Endothelial cell of umbilical vein (primary cell): ENCODE measurements at regions not wholly inside any gene's neighbourhood (a gene's known extent, or its start where the extent isn't known, plus 50 kb on each side); places are given as distances from the start of the nearest gene placed in this dataset.

ENCODE experiments used
- BruUV-seq: library from RNA; stranded (reverse); fragments of 400-500 nt; replicated peaks from 2 replicates; lab custom pipeline; 2021; lab: Mats Ljungman, UMichigan
- CTCF ChIA-PET: fragments of 300-600, 350-600 bp; sonication (Branson Sonifier 250); formaldehyde crosslinking; loops from one replicate; lab custom pipeline; 2021; ENCODE audit warnings: antibody characterized with exemption, inconsistent platforms; lab: Charles Lee
- POLR2A ChIA-PET: fragments of 300-600, 350-600 bp; sonication (Branson Sonifier 250); formaldehyde crosslinking; loops from one replicate; lab custom pipeline; 2021; ENCODE audit warnings: antibody characterized with exemption, inconsistent platforms; lab: Charles Lee
- DNase-seq: peaks from one replicate; pipeline ENCODE4 v3.0.0-alpha.2; 2011; ENCODE audit warnings: low read depth, low spot score
- FAIRE-seq: peaks from 2 replicates; lab custom pipeline; 2011; peaks lifted over from hg19 to GRCh38; lab: Jason Lieb, UNC
- H2AFZ ChIP-seq: 2 replicates; pipeline ENCODE4 v1.6.0; 2012; ENCODE audit warnings: low read depth, low read length, control low read depth, inconsistent platforms
- H3K27ac ChIP-seq: 2 replicates; pipeline ENCODE4 v1.5.1; 2011; ENCODE audit warnings: low read depth, mild to moderate bottlenecking, control low read depth, low read length, moderate library complexity; ENCODE audit not compliant: insufficient read depth
- H3K27me3 ChIP-seq, 2 experiments: 2 replicates each; pipeline versions ENCODE4 v1.6.0 to v1.6.1; 2011; ENCODE audit warnings: low read length in 2 of 2, mixed read lengths in 1 of 2; ENCODE audit not compliant: control insufficient read depth in 2 of 2, insufficient read depth in 2 of 2
- H3K36me3 ChIP-seq, 2 experiments: 2 replicates in 1 of 2; 3 replicates in 1 of 2; pipeline ENCODE4 v1.5.1; 2011; ENCODE audit warnings: low read length in 2 of 2, mild to moderate bottlenecking in 1 of 2, moderate library complexity in 1 of 2; ENCODE audit not compliant: control insufficient read depth in 2 of 2, insufficient read depth in 2 of 2; ENCODE audit errors: extremely low read depth in 1 of 2
- H3K4me1 ChIP-seq: 3 replicates; pipeline ENCODE4 v1.5.1; 2011; ENCODE audit warnings: mild to moderate bottlenecking, low read length; ENCODE audit not compliant: control insufficient read depth, insufficient read depth; ENCODE audit errors: extremely low read depth
- H3K4me2 ChIP-seq: 2 replicates; pipeline ENCODE4 v1.6.1; 2011; ENCODE audit warnings: low read length, control low read depth, mixed read lengths; ENCODE audit not compliant: insufficient read depth
- H3K4me3 ChIP-seq, 3 experiments: fragments of 200-600 bp in 1 of 3; sonication (generic), shearing (Covaris generic) in 1 of 3; replicated peaks in 1 of 3; 2 replicates each; pipeline ENCODE4 v1.5.1; 2011 to 2016; ENCODE audit warnings: control low read depth in 3 of 3, low read length in 3 of 3, mild to moderate bottlenecking in 2 of 3, inconsistent platforms in 1 of 3, low read depth in 1 of 3, moderate library complexity in 1 of 3; ENCODE audit not compliant: insufficient read depth in 1 of 3
- H3K79me2 ChIP-seq: 2 replicates; pipeline ENCODE4 v1.6.0; 2012; ENCODE audit warnings: low read length, inconsistent platforms; ENCODE audit not compliant: control insufficient read depth, insufficient read depth
- H3K9ac ChIP-seq: replicated peaks from 2 replicates; pipeline ENCODE3; 2011; ENCODE audit warnings: low read length, control low read depth; ENCODE audit not compliant: insufficient read depth; ENCODE audit errors: extremely low read depth
- H3K9me1 ChIP-seq: replicated peaks from 3 replicates; pipeline ENCODE4 v1.6.0; 2011; ENCODE audit warnings: mild to moderate bottlenecking, low read length; ENCODE audit not compliant: control insufficient read depth, insufficient read depth; ENCODE audit errors: extremely low read depth
- H3K9me3 ChIP-seq: replicated peaks from 2 replicates; pipeline ENCODE4 v1.5.1; 2012; ENCODE audit warnings: low read length, inconsistent platforms; ENCODE audit not compliant: control insufficient read depth, insufficient read depth
- H4K20me1 ChIP-seq: replicated peaks from 2 replicates; pipeline ENCODE3; 2011; ENCODE audit warnings: mild to moderate bottlenecking, low read length; ENCODE audit not compliant: control insufficient read depth, insufficient read depth; ENCODE audit errors: extremely low read depth
- CTCF ChIP-seq, 2 donors: IDR thresholded peaks; 1 replicate in 1 of 2; 2 replicates in 1 of 2; pipeline ENCODE4 v1.5.1; 2011; ENCODE audit warnings: low read length in 2 of 2, mild to moderate bottlenecking in 2 of 2, moderate library complexity in 2 of 2, control low read depth in 1 of 2, inconsistent platforms in 1 of 2, low read depth in 1 of 2; ENCODE audit not compliant: insufficient read depth in 1 of 2; ENCODE audit errors: extremely low read depth in 1 of 2
- EZH2 ChIP-seq: IDR thresholded peaks from 2 replicates; pipeline ENCODE4 v1.6.1; 2012; ENCODE audit warnings: borderline replicate concordance, low read depth, mild to moderate bottlenecking, moderate library complexity, low read length, inconsistent platforms; ENCODE audit not compliant: severe bottlenecking
- FOS ChIP-seq: IDR thresholded peaks from 2 replicates; pipeline ENCODE4 v1.6.1; 2011; ENCODE audit warnings: mild to moderate bottlenecking, low read length, moderate library complexity, borderline replicate concordance; ENCODE audit not compliant: insufficient read depth
- GATA2 ChIP-seq: IDR thresholded peaks from 2 replicates; pipeline ENCODE4 v1.7.0; 2011; ENCODE audit warnings: low read depth, mild to moderate bottlenecking, moderate library complexity, mixed read lengths, low read length; ENCODE audit not compliant: insufficient read length, insufficient read depth
- JUN ChIP-seq: IDR thresholded peaks from 2 replicates; pipeline ENCODE4 v1.6.1; 2011; ENCODE audit warnings: borderline replicate concordance, low read depth; ENCODE audit not compliant: insufficient read length, insufficient read depth
- MAX ChIP-seq: IDR thresholded peaks from 2 replicates; pipeline ENCODE4 v1.6.1; 2011; ENCODE audit not compliant: insufficient read depth, insufficient read length
- MYC ChIP-seq: IDR thresholded peaks from one replicate; pipeline ENCODE4 v1.6.1; 2011; ENCODE audit warnings: mild to moderate bottlenecking, low read depth, low read length
- POLR2A ChIP-seq: IDR thresholded peaks from 2 replicates; pipeline ENCODE4 v1.6.1; 2012; ENCODE audit warnings: low read depth, mild to moderate bottlenecking, control low read depth, low read length
- POLR2AphosphoS5 ChIP-seq: IDR thresholded peaks from 2 replicates; pipeline ENCODE4 v1.6.1; 2012; ENCODE audit warnings: low read depth, mild to moderate bottlenecking, control low read depth, low read length, moderate library complexity; ENCODE audit not compliant: insufficient read depth
- dilution Hi-C: fragments of 300-500 bp; cut with MboI; formaldehyde crosslinking; loops from one replicate; pipeline ENCODE4 v1.15.0; 2019; ENCODE audit warnings: low sequenced_read_pairs; ENCODE audit not compliant: extremely low pct_ligation_motif_present
- intact Hi-C: fragments of 100-400 bp; cut with micrococcal nuclease; formaldehyde crosslinking; loops from one replicate; pipeline ENCODE4 v1.10.0; 2022

GRCh38 chr6:159623156-159623555 is 69.9 kb downstream of the SOD2 start:
- Histone ChIP-seq H4K20me1 (no peaks in the 10 kb centered on the region), H3K36me3 (no peaks in the 10 kb centered on the region), H3K4me1 (no peaks in the 10 kb centered on the region), H3K4me2 (no peak overlapping the region), H3K4me3 (no peak overlapping the region), H3K9me1 (no peaks in the 10 kb centered on the region), H3K27me3 (no peaks in the 10 kb centered on the region), H3K27ac (no peak overlapping the region), H2AFZ (no peak overlapping the region), H3K79me2 (no peaks in the 10 kb centered on the region), H3K9ac (no peak overlapping the region), H3K9me3 (no peaks in the 10 kb centered on the region)
- dilution Hi-C loops, result no loop called here
- BruUV-seq, result no TSS peak
- intact Hi-C loops, result no loop called here
- POLR2A ChIA-PET, result no interaction called here
- CTCF ChIA-PET, result interaction anchor here (0.5 to 3.8 kb wide), 2 partner anchors 11 to 28 kb away, joined by 3 to 24 read pairs; no protein-coding TSS in a partner anchor
- no peak for FAIRE-seq
- no peak for DNase-seq
- TF ChIP-seq CTCF (IDR thresholded peaks at IDR 0.05; ENCODE audit: extremely low read depth in 1 of 2, insufficient read depth in 1 of 2, low read depth in 1 of 2, low read length in 2 of 2) (no peak), MYC (no peak), POLR2AphosphoS5 (no peak), GATA2 (no peak), MAX (no peak), POLR2A (no peak), JUN (no peak), EZH2 (no peak), FOS (no peak)
